Body of pancreas (tissue), 4 donors: ENCODE measurements at regions not wholly inside any gene's neighbourhood (a gene's known extent, or its start where the extent isn't known, plus 50 kb on each side); places are given as distances from the start of the nearest gene placed in this dataset.

Experiments used
- CTCF ChIP-seq, 7 experiments: fragments of 450-650 bp in 4 of 7; fragments of 200-600 bp in 3 of 7; sonication (generic) in 3 of 7; IDR thresholded peaks; one replicate each; pipeline ENCODE4 v1.5.1; 2016 to 2019; ENCODE audit warnings: antibody characterized with exemption in 7 of 7
- POLR2A ChIP-seq, 3 donors: fragments of 450-650 bp; IDR thresholded peaks; one replicate each; pipeline ENCODE4 v1.6.1; 2016; ENCODE audit warnings: antibody characterized with exemption in 3 of 3, mild to moderate bottlenecking in 2 of 3

- TF ChIP-seq CTCF (IDR thresholded peaks at IDR 0.05), result no peak
- TF ChIP-seq POLR2A (IDR thresholded peaks at IDR 0.05), result no peak
Observed at GRCh38 chr4:159767406-159767805, 664.5 kb downstream of the RAPGEF2 start.
